NT2/D1 (cell line): ENCODE measurements at regions not wholly inside any gene's neighbourhood (a gene's known extent, or its start where the extent isn't known, plus 50 kb on each side); places are given as distances from the start of the nearest gene placed in this dataset.

ENCODE experiments used
- DNase-seq: peaks from one replicate; pipeline ENCODE4 v3.0.0-alpha.2; 2011; ENCODE audit warnings: low read depth, low spot score
- H3K27me3 ChIP-seq: 2 replicates; pipeline ENCODE4 v1.6.0; 2011; ENCODE audit warnings: mild to moderate bottlenecking; ENCODE audit not compliant: insufficient read length, insufficient read depth
- H3K36me3 ChIP-seq: 2 replicates; pipeline ENCODE4 v1.6.1; 2011; ENCODE audit warnings: mild to moderate bottlenecking, low read length, mixed read lengths; ENCODE audit not compliant: insufficient read depth, insufficient read length
- H3K4me1 ChIP-seq: 2 replicates; pipeline ENCODE4 v1.5.1; 2011; ENCODE audit not compliant: insufficient read depth, insufficient read length
- H3K4me3 ChIP-seq: 2 replicates; pipeline ENCODE4 v1.5.1; 2011; ENCODE audit warnings: low read depth; ENCODE audit not compliant: insufficient read length
- H3K9ac ChIP-seq: 2 replicates; pipeline ENCODE4 v1.6.0; 2011; ENCODE audit warnings: low read depth; ENCODE audit not compliant: insufficient read length
- H3K9me3 ChIP-seq: 2 replicates; pipeline ENCODE4 v1.5.1; 2011; ENCODE audit warnings: mild to moderate bottlenecking, low read length; ENCODE audit not compliant: insufficient read depth
- SUZ12 ChIP-seq: IDR thresholded peaks from 2 replicates; pipeline ENCODE4 v1.6.1; 2011; ENCODE audit not compliant: insufficient read length, insufficient read depth; ENCODE audit errors: extremely low read depth
- YY1 ChIP-seq: IDR thresholded peaks from 2 replicates; pipeline ENCODE4 v1.6.1; 2011; ENCODE audit not compliant: insufficient read length, insufficient read depth
- ZNF274 ChIP-seq: IDR thresholded peaks from 2 replicates; pipeline ENCODE4 v1.6.1; 2011; ENCODE audit warnings: mild to moderate bottlenecking, low read depth, low read length

DNA sequence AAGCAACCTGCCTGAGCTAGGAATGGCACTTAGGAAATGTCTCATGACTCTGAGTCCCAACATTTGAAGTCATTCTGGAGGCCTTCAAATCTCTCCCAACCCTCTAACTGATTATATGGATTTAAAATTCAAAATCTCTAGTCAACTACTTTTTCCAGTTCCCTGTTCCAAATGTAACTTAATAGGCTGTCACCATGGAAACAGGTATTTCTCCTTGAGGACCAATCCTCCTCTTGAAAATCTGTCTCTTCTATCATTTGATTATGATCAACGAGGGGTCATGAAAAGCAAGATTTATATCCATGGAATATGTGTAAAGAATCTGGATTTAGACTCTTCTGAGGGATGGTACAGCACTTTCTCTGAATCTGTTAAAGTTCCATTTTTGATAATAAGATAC is 127.3 kb upstream of the DTNBP1 start:
- no peak for DNase-seq
- no peaks in the 10 kb centered on the region for H3K27me3 ChIP-seq
- H3K4me3 ChIP-seq: no peak overlapping the region
- H3K9ac ChIP-seq: no peak overlapping the region
- H3K4me1 ChIP-seq: no peaks in the 10 kb centered on the region
- H3K9me3 ChIP-seq: no peaks in the 10 kb centered on the region
- TF ChIP-seq YY1 (no peak), ZNF274 (no peak), SUZ12 (no peak)
- H3K36me3 ChIP-seq: no peaks in the 10 kb centered on the region

DNA sequence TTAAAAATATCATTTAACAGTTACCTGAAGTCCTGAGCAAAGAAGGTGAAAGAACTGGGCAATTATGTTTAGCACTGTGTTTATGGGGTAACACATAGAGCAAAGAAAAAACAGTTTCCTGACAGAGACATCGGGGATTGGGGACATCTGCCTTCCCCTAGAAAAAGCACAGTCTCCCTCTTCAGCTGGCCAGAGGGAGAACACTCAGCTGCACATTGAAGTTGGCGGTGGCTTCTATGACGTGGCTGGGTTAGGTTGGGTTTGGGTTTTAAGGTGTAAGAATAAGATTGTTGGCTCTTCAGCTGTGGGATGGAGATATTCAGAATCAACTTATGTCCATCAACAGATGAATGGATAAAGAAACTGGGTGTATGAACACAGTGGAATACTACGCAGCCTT is 124.0 kb upstream of the DTNBP1 start:
- Histone ChIP-seq H3K4me1 (no peaks in the 10 kb centered on the region), H3K9ac (no peak overlapping the region), H3K27me3 (no peaks in the 10 kb centered on the region), H3K9me3 (no peaks in the 10 kb centered on the region), H3K4me3 (no peak overlapping the region), H3K36me3 (no peaks in the 10 kb centered on the region)
- no peak for DNase-seq
- TF ChIP-seq YY1 (no peak), ZNF274 (no peak), SUZ12 (no peak)

DNA sequence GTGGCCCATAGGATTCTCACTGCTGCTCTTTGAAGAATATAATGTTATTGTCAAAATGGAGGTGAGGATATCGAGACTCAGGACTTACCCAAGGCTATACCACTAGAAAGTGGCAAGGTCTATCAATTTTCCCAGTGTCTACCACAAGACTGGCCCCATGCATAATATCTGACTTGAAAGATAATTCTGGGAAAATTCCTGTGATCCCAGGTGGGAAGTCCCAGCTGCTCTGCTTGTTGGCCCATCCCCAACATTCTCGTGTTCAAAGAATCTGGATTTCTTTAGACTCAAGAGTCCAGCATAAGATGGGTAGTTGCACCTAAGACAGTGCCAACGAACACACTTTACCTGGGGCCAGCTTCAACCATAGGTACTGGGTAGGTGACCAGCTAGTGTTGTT is 120.7 kb upstream of the DTNBP1 start:
- H3K9ac ChIP-seq: no peak overlapping the region
- no peak for TF ChIP-seq ZNF274
- TF ChIP-seq SUZ12: no peak
- no peak for TF ChIP-seq YY1
- H3K4me1 ChIP-seq: no peaks in the 10 kb centered on the region
- H3K4me3 ChIP-seq: no peak overlapping the region
- H3K27me3 ChIP-seq: no peaks in the 10 kb centered on the region
- DNase-seq: no peak
- H3K36me3 ChIP-seq: no peaks in the 10 kb centered on the region
- H3K9me3 ChIP-seq: no peaks in the 10 kb centered on the region

DNA sequence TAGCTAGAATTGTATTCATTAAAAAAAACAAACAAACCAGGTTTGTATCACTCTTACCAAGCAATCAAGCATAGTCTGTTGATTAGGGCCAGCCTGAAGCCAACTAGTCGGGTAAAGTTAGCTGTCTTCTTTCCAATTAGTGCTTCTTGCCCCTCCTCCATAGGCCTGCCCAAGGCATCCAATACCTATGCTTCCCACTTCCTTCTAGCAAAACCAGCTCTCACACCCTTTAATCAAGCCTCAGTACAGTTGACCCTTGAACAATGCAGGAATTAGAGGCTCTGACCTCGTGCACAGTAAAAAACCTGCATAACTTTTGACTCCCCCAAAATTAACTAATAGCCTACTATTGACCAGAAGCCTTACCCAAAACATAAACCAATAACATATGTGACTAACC is 119.1 kb upstream of the DTNBP1 start:
- no peaks in the 10 kb centered on the region for H3K9me3 ChIP-seq
- no peak overlapping the region for H3K4me3 ChIP-seq
- no peaks in the 10 kb centered on the region for H3K27me3 ChIP-seq
- H3K4me1 ChIP-seq: no peaks in the 10 kb centered on the region
- DNase-seq: no peak
- no peak overlapping the region for H3K9ac ChIP-seq
- TF ChIP-seq SUZ12 (no peak), YY1 (no peak), ZNF274 (no peak)
- H3K36me3 ChIP-seq: no peaks in the 10 kb centered on the region

DNA sequence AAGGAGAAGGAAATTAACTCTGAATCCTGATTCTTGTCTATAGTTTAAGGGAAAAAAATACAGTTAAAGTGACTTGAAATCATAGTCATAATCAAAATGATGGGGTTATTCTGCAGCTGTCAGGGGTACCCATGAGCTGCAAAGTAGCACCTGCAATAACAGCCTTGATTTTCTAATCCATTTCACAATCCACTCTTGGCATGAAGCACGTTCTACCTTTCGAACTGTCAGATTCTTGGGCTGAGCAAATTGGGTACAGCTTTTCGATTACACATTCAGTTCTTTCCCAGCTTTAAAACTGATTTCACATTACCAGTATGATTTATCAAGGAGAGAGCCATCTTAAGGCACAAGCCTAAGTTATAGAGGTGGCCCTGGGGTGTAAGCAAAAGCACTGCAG is 118.5 kb upstream of the DTNBP1 start:
- DNase-seq: no peak
- Histone ChIP-seq H3K27me3 (no peaks in the 10 kb centered on the region), H3K36me3 (no peaks in the 10 kb centered on the region), H3K9ac (no peak overlapping the region), H3K4me1 (no peaks in the 10 kb centered on the region), H3K4me3 (no peak overlapping the region), H3K9me3 (no peaks in the 10 kb centered on the region)
- TF ChIP-seq YY1 (no peak), SUZ12 (no peak), ZNF274 (no peak)

DNA sequence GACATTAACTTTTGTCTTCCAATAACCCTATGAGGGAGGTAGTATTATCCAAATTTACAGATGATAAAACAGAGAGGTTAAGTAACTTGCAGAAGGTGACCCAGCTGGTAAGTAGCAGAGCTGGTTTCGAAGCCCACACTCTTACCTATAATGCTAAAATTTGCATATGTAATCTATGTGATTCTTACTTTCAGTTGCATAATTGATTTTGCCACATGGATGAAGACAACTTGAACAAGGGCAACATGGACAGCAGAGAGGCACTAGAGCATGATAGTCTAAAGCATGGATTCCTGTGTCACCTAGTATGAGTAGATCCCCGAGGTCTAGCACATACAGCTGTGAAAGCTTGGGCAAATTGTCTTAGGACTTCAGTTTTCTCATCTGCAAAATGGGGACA is 117.6 kb upstream of the DTNBP1 start:
- H3K4me3 ChIP-seq: no peak overlapping the region
- no peak overlapping the region for H3K9ac ChIP-seq
- no peak for DNase-seq

DNA sequence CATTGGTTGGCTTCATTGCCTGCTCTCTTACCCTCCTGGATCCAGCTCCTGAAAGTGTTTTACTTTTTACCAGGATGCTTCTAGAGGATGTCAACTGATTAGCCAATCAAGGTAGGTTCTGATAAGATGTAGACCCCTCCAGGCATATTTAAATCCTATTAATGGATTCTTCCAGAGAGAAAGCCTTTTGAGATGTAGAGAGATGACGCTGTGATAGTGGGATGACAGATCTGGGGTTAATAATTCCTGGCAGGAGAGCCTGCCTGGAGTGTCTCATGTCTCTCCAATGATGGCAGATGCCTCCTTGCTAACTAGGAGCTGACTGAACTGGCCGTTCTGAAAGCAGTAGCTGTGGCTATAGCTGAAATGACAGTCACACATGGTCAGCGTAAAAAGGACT is 116.9 kb upstream of the DTNBP1 start:
- H3K27me3 ChIP-seq: no peaks in the 10 kb centered on the region
- TF ChIP-seq YY1: no peak
- no peak for TF ChIP-seq ZNF274
- TF ChIP-seq SUZ12: no peak
- H3K9me3 ChIP-seq: no peaks in the 10 kb centered on the region
- H3K9ac ChIP-seq: no peak overlapping the region
- no peak overlapping the region for H3K4me3 ChIP-seq
- DNase-seq: no peak
- no peaks in the 10 kb centered on the region for H3K36me3 ChIP-seq
- H3K4me1 ChIP-seq: no peaks in the 10 kb centered on the region

More for the DNA sequence above, 117.6 kb upstream of the DTNBP1 start:
- TF ChIP-seq YY1 (no peak), ZNF274 (no peak), SUZ12 (no peak)
- Histone ChIP-seq H3K4me1 (no peaks in the 10 kb centered on the region), H3K27me3 (no peaks in the 10 kb centered on the region), H3K9me3 (no peaks in the 10 kb centered on the region), H3K36me3 (no peaks in the 10 kb centered on the region)

DNA sequence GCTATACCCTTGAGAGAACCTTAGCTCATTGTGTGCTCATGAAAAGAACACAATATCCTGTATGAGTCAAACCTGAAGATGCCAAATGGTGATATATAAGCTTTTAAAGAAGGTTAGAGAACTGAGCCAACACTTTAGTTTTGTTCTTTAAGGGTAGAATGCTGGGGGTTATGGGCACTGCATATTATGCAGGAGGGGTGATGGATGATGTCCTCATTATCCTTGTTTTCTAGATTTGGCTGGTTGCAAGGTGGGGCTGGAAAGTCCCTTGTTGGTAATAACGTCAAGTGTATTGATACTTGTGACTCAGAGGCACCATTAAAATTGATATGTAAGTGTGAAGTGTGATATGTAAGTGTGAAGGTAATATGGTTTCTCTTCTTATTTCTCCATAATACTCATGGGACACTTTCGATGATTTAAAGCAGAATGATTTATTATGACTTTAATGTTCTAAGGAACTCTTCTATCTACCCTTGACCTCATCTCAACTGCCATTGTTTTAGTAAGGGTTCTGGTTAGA is 113.7 kb upstream of the DTNBP1 start:
- no peaks in the 10 kb centered on the region for H3K27me3 ChIP-seq
- no peak overlapping the region for H3K4me3 ChIP-seq
- no peaks in the 10 kb centered on the region for H3K9me3 ChIP-seq
- DNase-seq: no peak
- H3K9ac ChIP-seq: no peak overlapping the region
- H3K4me1 ChIP-seq: no peaks in the 10 kb centered on the region
- H3K36me3 ChIP-seq: no peaks in the 10 kb centered on the region
- no peak for TF ChIP-seq SUZ12
- no peak for TF ChIP-seq ZNF274
- TF ChIP-seq YY1: no peak
